Cardiac fibroblast (primary cell): ENCODE measurements at regions not wholly inside any gene's neighbourhood (a gene's known extent, or its start where the extent isn't known, plus 50 kb on each side); places are given as distances from the start of the nearest gene placed in this dataset.

Source experiments
- DNase-seq, 2 donors: peaks; one replicate each; pipeline versions ENCODE4 v3.0.0 to v3.0.0-alpha.2; 2010; ENCODE audit warnings: low read depth in 2 of 2
- H3K4me3 ChIP-seq, 2 donors: replicated peaks in 1 of 2; 1 replicate in 1 of 2; 2 replicates in 1 of 2; pipeline ENCODE4 v1.5.1; 2011; ENCODE audit warnings: low read depth in 2 of 2, low read length in 2 of 2, mild to moderate bottlenecking in 2 of 2, moderate library complexity in 1 of 2
- CTCF ChIP-seq: IDR thresholded peaks from one replicate; pipeline ENCODE4 v1.5.1; 2011; ENCODE audit warnings: low read depth, mild to moderate bottlenecking, low read length, inconsistent platforms

- H3K4me3 ChIP-seq: no peak overlapping the region
- no peak for DNase-seq
- no peak for TF ChIP-seq CTCF
Observed at GRCh38 chr17:73890831-73891405, 246.7 kb upstream of the SDK2 start.

- DNase-seq: no peak
- TF ChIP-seq CTCF: no peak
- no peak overlapping the region for H3K4me3 ChIP-seq
Observed at GRCh38 chr17:73895157-73895556, 250.9 kb upstream of the SDK2 start.

GRCh38 chr17:73896966-73897365 lies 252.7 kb upstream of the SDK2 start:
- no peak for DNase-seq
- no peak overlapping the region for H3K4me3 ChIP-seq
- TF ChIP-seq CTCF: no peak

GRCh38 chr17:73899839-73900238 lies 255.6 kb upstream of the SDK2 start:
- no peak for TF ChIP-seq CTCF
- H3K4me3 ChIP-seq: no peak overlapping the region
- no peak for DNase-seq

- no peak for TF ChIP-seq CTCF
- H3K4me3 ChIP-seq: no peak overlapping the region
- no peak for DNase-seq
Observed at GRCh38 chr17:73900516-73900915, 256.3 kb upstream of the SDK2 start.

GRCh38 chr17:73901249-73901648 lies 257.0 kb upstream of the SDK2 start:
- DNase-seq: no peak
- H3K4me3 ChIP-seq: no peak overlapping the region
- TF ChIP-seq CTCF: no peak
